SK-N-SH treated with all-trans-retinoic acid at 6 μM for 48 hours (cell line): ENCODE measurements at regions not wholly inside any gene's neighbourhood (a gene's known extent, or its start where the extent isn't known, plus 50 kb on each side); places are given as distances from the start of the nearest gene placed in this dataset.

Source experiments
- ATAC-seq: fragments of 200-7000 bp; cut with Tn5 transposase; 3 replicates; pipeline ENCODE4 v1.9.1; 2020; ENCODE audit warnings: mild to moderate bottlenecking, moderate library complexity
- ARNTL ChIP-seq: fragments of 450-650 bp; formaldehyde crosslinking; IDR thresholded peaks from 2 replicates; pipeline ENCODE4 v1.5.0; 2020; ENCODE audit warnings: low read depth, mild to moderate bottlenecking, moderate library complexity, borderline replicate concordance
- BACH2 ChIP-seq: fragments of 250-450 bp; sonication (Bioruptor Pico); IDR thresholded peaks from 2 replicates; pipeline ENCODE4 v1.9.0; 2021; ENCODE audit warnings: mild to moderate bottlenecking, borderline replicate concordance
- CSDC2 ChIP-seq: fragments of 250-450 bp; sonication (Bioruptor Pico); IDR thresholded peaks from 2 replicates; pipeline ENCODE4 v1.5.0; 2020; ENCODE audit warnings: mild to moderate bottlenecking, moderate library complexity
- ESRRG ChIP-seq: fragments of 250-450 bp; sonication (Bioruptor Pico); IDR thresholded peaks from 2 replicates; pipeline ENCODE4 v1.6.1; 2021; ENCODE audit warnings: mild to moderate bottlenecking
- GLIS3 ChIP-seq: fragments of 250-450 bp; sonication (Bioruptor Pico); IDR thresholded peaks from 2 replicates; pipeline ENCODE4 v1.5.0; 2020; ENCODE audit warnings: mild to moderate bottlenecking, moderate library complexity
- ISL1 ChIP-seq: fragments of 250-450 bp; sonication (Bioruptor Pico); IDR thresholded peaks from 2 replicates; pipeline ENCODE4 v2.1.2; 2022; ENCODE audit warnings: mild to moderate bottlenecking, moderate library complexity
- OSR1 ChIP-seq: fragments of 250-450 bp; sonication (Bioruptor Pico); IDR thresholded peaks from 2 replicates; pipeline ENCODE4 v1.8.0; 2022; ENCODE audit warnings: moderate library complexity, mild to moderate bottlenecking, inconsistent platforms
- PATZ1 ChIP-seq: fragments of 250-450 bp; sonication (Bioruptor Pico); IDR thresholded peaks from 2 replicates; pipeline ENCODE4 v1.8.0; 2020; ENCODE audit warnings: mild to moderate bottlenecking, moderate library complexity, borderline replicate concordance
- PPARA ChIP-seq: fragments of 250-450 bp; sonication (Bioruptor Pico); IDR thresholded peaks from 2 replicates; pipeline ENCODE4 v1.5.0; 2020; ENCODE audit warnings: mild to moderate bottlenecking, borderline replicate concordance
- SNAI2 ChIP-seq: fragments of 250-450 bp; sonication (Bioruptor Pico); IDR thresholded peaks from 2 replicates; pipeline ENCODE4 v1.5.0; 2020; ENCODE audit warnings: mild to moderate bottlenecking, moderate library complexity
- TCF4 ChIP-seq: fragments of 250-450 bp; sonication (Bioruptor Pico); IDR thresholded peaks from 2 replicates; pipeline ENCODE4 v1.8.0; 2021; ENCODE audit warnings: mild to moderate bottlenecking, moderate library complexity, borderline replicate concordance
- TOX ChIP-seq: fragments of 250-450 bp; sonication (Bioruptor Pico); IDR thresholded peaks from 2 replicates; pipeline ENCODE4 v1.8.0; 2021; ENCODE audit warnings: mild to moderate bottlenecking, moderate library complexity, borderline replicate concordance
- ZC3H10 ChIP-seq: fragments of 250-450 bp; sonication (Bioruptor Pico); IDR thresholded peaks from 2 replicates; pipeline ENCODE4 v1.5.1; 2021; ENCODE audit warnings: mild to moderate bottlenecking, moderate library complexity
- ZFP3 ChIP-seq: fragments of 250-450 bp; sonication (Bioruptor Pico); IDR thresholded peaks from 2 replicates; pipeline ENCODE4 v1.5.0; 2020; ENCODE audit warnings: mild to moderate bottlenecking, moderate library complexity
- ZFP30 ChIP-seq: fragments of 450-650 bp; formaldehyde crosslinking; IDR thresholded peaks from 2 replicates; pipeline ENCODE4 v1.5.0; 2022; ENCODE audit warnings: mild to moderate bottlenecking, moderate library complexity
- ZNF70 ChIP-seq: fragments of 450-650 bp; formaldehyde crosslinking; IDR thresholded peaks from 2 replicates; pipeline ENCODE4 v1.5.0; 2020; ENCODE audit warnings: mild to moderate bottlenecking, moderate library complexity
- TF ChIP-seq, protein P1 (sequence below): fragments of 250-450 bp; sonication (Bioruptor Pico); IDR thresholded peaks from 2 replicates; pipeline ENCODE4 v1.8.0; 2021; ENCODE audit warnings: low read depth, mild to moderate bottlenecking, moderate library complexity, borderline replicate concordance
- TF ChIP-seq, protein P2 (sequence below): fragments of 250-450 bp; sonication (Bioruptor Pico); IDR thresholded peaks from 2 replicates; pipeline ENCODE4 v1.5.1; 2021; ENCODE audit warnings: mild to moderate bottlenecking, moderate library complexity
- TF ChIP-seq, protein P3 (sequence below): fragments of 250-450 bp; sonication (Bioruptor Pico); IDR thresholded peaks from 2 replicates; pipeline ENCODE4 v1.5.1; 2020; ENCODE audit warnings: low read depth, mild to moderate bottlenecking, moderate library complexity
- TF ChIP-seq, protein P4 (sequence below): fragments of 250-450 bp; sonication (Bioruptor Pico); IDR thresholded peaks from 2 replicates; pipeline ENCODE4 v1.5.0; 2020; ENCODE audit warnings: mild to moderate bottlenecking, moderate library complexity

- TF ChIP-seq, protein P1, sequence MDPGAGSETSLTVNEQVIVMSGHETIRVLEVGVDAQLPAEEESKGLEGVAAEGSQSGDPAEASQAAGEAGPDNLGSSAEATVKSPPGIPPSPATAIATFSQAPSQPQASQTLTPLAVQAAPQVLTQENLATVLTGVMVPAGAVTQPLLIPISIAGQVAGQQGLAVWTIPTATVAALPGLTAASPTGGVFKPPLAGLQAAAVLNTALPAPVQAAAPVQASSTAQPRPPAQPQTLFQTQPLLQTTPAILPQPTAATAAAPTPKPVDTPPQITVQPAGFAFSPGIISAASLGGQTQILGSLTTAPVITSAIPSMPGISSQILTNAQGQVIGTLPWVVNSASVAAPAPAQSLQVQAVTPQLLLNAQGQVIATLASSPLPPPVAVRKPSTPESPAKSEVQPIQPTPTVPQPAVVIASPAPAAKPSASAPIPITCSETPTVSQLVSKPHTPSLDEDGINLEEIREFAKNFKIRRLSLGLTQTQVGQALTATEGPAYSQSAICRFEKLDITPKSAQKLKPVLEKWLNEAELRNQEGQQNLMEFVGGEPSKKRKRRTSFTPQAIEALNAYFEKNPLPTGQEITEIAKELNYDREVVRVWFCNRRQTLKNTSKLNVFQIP (CRISPR knock-in tag) = no peak
Measured at GRCh38 chr10:130587718-130588117, 451.5 kb downstream of the GLRX3 start (continued).

- TF ChIP-seq BACH2 (CRISPR knock-in tag) (no peak), ZNF70 (CRISPR knock-in tag) (no peak), ZFP3 (no peak), ESRRG (CRISPR knock-in tag) (no peak), ISL1 (CRISPR knock-in tag) (no peak), TCF4 (no peak), GLIS3 (no peak), PPARA (CRISPR knock-in tag) (no peak)
- TF ChIP-seq, protein P2, sequence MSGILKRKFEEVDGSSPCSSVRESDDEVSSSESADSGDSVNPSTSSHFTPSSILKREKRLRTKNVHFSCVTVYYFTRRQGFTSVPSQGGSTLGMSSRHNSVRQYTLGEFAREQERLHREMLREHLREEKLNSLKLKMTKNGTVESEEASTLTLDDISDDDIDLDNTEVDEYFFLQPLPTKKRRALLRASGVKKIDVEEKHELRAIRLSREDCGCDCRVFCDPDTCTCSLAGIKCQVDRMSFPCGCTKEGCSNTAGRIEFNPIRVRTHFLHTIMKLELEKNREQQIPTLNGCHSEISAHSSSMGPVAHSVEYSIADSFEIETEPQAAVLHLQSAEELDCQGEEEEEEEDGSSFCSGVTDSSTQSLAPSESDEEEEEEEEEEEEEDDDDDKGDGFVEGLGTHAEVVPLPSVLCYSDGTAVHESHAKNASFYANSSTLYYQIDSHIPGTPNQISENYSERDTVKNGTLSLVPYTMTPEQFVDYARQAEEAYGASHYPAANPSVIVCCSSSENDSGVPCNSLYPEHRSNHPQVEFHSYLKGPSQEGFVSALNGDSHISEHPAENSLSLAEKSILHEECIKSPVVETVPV = no peak
- TF ChIP-seq, protein P1 (CRISPR knock-in tag) = no peak
- TF ChIP-seq, protein P3, sequence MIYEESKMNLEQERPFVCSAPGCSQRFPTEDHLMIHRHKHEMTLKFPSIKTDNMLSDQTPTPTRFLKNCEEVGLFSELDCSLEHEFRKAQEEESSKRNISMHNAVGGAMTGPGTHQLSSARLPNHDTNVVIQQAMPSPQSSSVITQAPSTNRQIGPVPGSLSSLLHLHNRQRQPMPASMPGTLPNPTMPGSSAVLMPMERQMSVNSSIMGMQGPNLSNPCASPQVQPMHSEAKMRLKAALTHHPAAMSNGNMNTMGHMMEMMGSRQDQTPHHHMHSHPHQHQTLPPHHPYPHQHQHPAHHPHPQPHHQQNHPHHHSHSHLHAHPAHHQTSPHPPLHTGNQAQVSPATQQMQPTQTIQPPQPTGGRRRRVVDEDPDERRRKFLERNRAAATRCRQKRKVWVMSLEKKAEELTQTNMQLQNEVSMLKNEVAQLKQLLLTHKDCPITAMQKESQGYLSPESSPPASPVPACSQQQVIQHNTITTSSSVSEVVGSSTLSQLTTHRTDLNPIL (CRISPR knock-in tag) = no peak
- no peak for ATAC-seq
Measured at GRCh38 chr10:130606001-130606405, 469.8 kb downstream of the GLRX3 start.

- TF ChIP-seq ZNF70 (CRISPR knock-in tag) (no peak), PPARA (CRISPR knock-in tag) (no peak), ARNTL (CRISPR knock-in tag) (no peak), ZC3H10 (CRISPR knock-in tag) (no peak), GLIS3 (no peak), ISL1 (CRISPR knock-in tag) (no peak), ESRRG (CRISPR knock-in tag) (no peak), SNAI2 (no peak), ZFP30 (CRISPR knock-in tag) (no peak)
- TF ChIP-seq, protein P4, sequence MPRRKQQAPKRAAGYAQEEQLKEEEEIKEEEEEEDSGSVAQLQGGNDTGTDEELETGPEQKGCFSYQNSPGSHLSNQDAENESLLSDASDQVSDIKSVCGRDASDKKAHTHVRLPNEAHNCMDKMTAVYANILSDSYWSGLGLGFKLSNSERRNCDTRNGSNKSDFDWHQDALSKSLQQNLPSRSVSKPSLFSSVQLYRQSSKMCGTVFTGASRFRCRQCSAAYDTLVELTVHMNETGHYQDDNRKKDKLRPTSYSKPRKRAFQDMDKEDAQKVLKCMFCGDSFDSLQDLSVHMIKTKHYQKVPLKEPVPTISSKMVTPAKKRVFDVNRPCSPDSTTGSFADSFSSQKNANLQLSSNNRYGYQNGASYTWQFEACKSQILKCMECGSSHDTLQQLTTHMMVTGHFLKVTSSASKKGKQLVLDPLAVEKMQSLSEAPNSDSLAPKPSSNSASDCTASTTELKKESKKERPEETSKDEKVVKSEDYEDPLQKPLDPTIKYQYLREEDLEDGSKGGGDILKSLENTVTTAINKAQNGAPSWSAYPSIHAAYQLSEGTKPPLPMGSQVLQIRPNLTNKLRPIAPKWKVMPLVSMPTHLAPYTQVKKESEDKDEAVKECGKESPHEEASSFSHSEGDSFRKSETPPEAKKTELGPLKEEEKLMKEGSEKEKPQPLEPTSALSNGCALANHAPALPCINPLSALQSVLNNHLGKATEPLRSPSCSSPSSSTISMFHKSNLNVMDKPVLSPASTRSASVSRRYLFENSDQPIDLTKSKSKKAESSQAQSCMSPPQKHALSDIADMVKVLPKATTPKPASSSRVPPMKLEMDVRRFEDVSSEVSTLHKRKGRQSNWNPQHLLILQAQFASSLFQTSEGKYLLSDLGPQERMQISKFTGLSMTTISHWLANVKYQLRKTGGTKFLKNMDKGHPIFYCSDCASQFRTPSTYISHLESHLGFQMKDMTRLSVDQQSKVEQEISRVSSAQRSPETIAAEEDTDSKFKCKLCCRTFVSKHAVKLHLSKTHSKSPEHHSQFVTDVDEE (CRISPR knock-in tag) = no peak
- no peak for ATAC-seq
Measured at GRCh38 chr10:130607366-130607765, 471.2 kb downstream of the GLRX3 start.

DNA sequence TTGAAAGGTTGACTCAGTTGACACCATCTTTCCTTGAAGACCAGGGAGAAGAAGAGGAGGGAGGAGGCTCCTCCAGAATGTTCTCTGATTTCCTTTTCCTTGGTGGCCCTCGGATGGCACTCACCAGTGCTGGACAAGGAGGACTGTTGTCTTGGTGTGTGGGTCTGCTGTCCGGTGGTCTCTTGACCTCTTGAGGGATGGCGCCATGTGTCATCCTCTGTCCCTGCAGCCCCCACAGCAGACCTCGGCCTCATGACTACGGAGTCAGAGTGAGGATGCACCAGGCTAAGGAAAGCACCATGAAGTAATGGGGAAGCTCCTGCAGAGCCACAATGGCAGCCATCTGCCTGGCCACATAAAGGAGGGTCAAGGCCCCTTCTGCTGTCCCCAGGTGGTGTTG lies 475.0 kb downstream of the GLRX3 start:
- ATAC-seq = no peak
- TF ChIP-seq, protein P1 (CRISPR knock-in tag) = no peak
- TF ChIP-seq TCF4 = no peak
- TF ChIP-seq OSR1 = no peak
- TF ChIP-seq ZFP30 (CRISPR knock-in tag) = no peak
- no peak for TF ChIP-seq ISL1 (CRISPR knock-in tag)
- no peak for TF ChIP-seq PPARA (CRISPR knock-in tag)
- TF ChIP-seq ZC3H10 (CRISPR knock-in tag) = no peak
- TF ChIP-seq GLIS3 = no peak
- TF ChIP-seq TOX (CRISPR knock-in tag) = no peak
- TF ChIP-seq PATZ1 (CRISPR knock-in tag) = no peak
- TF ChIP-seq, protein P4 (CRISPR knock-in tag) = no peak
- TF ChIP-seq CSDC2 (CRISPR knock-in tag) = no peak
- no peak for TF ChIP-seq ZFP3
